ENCODE measurements at regions not wholly inside any gene's neighbourhood (a gene's known extent, or its start where the extent isn't known, plus 50 kb on each side); places are given as distances from the start of the nearest gene placed in this dataset.
"Not testable (repeated sequence)": the region's sequence is repeated elsewhere in the genome, so short reads cannot be mapped to it uniquely, and the experiment has no call there.

- no peak for DNase-seq
- intact Hi-C loops (cut with DNase I): no loop called here
Observed at GRCh38 chr4:107562316-107562715, 157.7 kb downstream of the PAPSS1 start.

- DNase-seq: no peak
- intact Hi-C loops (cut with DNase I): no loop called here
Observed at GRCh38 chr4:107561481-107561880, 158.6 kb downstream of the PAPSS1 start.

- intact Hi-C loops (cut with DNase I): no loop called here
Observed at GRCh38 chr4:107559653-107560052, 160.4 kb downstream of the PAPSS1 start.

GRCh38 chr4:107552306-107552705 is 167.7 kb downstream of the PAPSS1 start:
- DNase-seq: no peak
- intact Hi-C loops (cut with DNase I): no loop called here

More at GRCh38 chr4:107559653-107560052, 160.4 kb downstream of the PAPSS1 start:
- DNase-seq: no peak

GRCh38 chr4:107548211-107548905 is 171.7 kb downstream of the PAPSS1 start:
- no peak for DNase-seq
- intact Hi-C loops (cut with DNase I): no loop called here

- intact Hi-C loops (cut with DNase I): no loop called here
- no peak for DNase-seq
Observed at GRCh38 chr4:107546638-107547037, 173.4 kb downstream of the PAPSS1 start.

- intact Hi-C loops (cut with DNase I): no loop called here
- no peak for DNase-seq
Observed at GRCh38 chr4:107541511-107541910, 178.5 kb downstream of the PAPSS1 start.

- intact Hi-C loops (cut with DNase I): no loop called here
- no peak for DNase-seq
Observed at GRCh38 chr4:107531927-107532326, 188.1 kb downstream of the PAPSS1 start.

- DNase-seq: no peak
- intact Hi-C loops (cut with DNase I): no loop called here
Observed at GRCh38 chr4:107520368-107520767, 199.7 kb downstream of the PAPSS1 start.

- DNase-seq: peak in 4 of 10 donors; percentile 11 to 28 (median 12)
Observed at GRCh38 chr4:107519053-107519452, 201.0 kb downstream of the PAPSS1 start.

GRCh38 chr4:107518076-107518475 is 202.0 kb downstream of the PAPSS1 start:
- intact Hi-C loops (cut with DNase I): no loop called here
- DNase-seq: no peak

More at GRCh38 chr4:107519053-107519452, 201.0 kb downstream of the PAPSS1 start:
- intact Hi-C loops (cut with DNase I): no loop called here

- DNase-seq: no peak
- intact Hi-C loops (cut with DNase I): no loop called here
Observed at GRCh38 chr4:107512549-107512948, 207.5 kb downstream of the PAPSS1 start.

- DNase-seq: no peak
Observed at GRCh38 chr4:107509615-107510014, 210.4 kb downstream of the PAPSS1 start.

GRCh38 chr4:107500551-107500950 is 219.5 kb downstream of the PAPSS1 start:
- DNase-seq: no peak
- intact Hi-C loops (cut with DNase I): no loop called here

More at GRCh38 chr4:107509615-107510014, 210.4 kb downstream of the PAPSS1 start:
- intact Hi-C loops (cut with DNase I): no loop called here

- intact Hi-C loops (cut with DNase I): no loop called here
Observed at GRCh38 chr4:107497054-107497453, 223.0 kb downstream of the PAPSS1 start.

GRCh38 chr4:107492566-107492965 is 227.5 kb downstream of the PAPSS1 start:
- intact Hi-C loops (cut with DNase I): no loop called here
- no peak for DNase-seq

More at GRCh38 chr4:107497054-107497453, 223.0 kb downstream of the PAPSS1 start:
- DNase-seq: no peak

GRCh38 chr4:107490116-107490515 is 229.9 kb downstream of the PAPSS1 start:
- intact Hi-C loops (cut with DNase I): no loop called here
- DNase-seq: no peak

- DNase-seq; intact Hi-C loops (cut with DNase I): not testable (repeated sequence)
Observed at GRCh38 chr4:107483621-107484020, 236.4 kb downstream of the PAPSS1 start.

- no peak for DNase-seq
- intact Hi-C loops (cut with DNase I): no loop called here
Observed at GRCh38 chr4:107482546-107482945, 237.5 kb downstream of the PAPSS1 start.

- no peak for DNase-seq
- intact Hi-C loops (cut with DNase I): no loop called here
Observed at GRCh38 chr4:107478327-107478980, 241.6 kb downstream of the PAPSS1 start.

GRCh38 chr4:107473126-107473525 is 246.9 kb downstream of the PAPSS1 start:
- no peak for DNase-seq
- intact Hi-C loops (cut with DNase I): no loop called here

Measured in posterior cingulate gyrus (tissue), 11 donors.